NCI-H446 treated with DMSO at 0.1 percent for 48 hours (cell line): ENCODE measurements at regions not wholly inside any gene's neighbourhood (a gene's known extent, or its start where the extent isn't known, plus 50 kb on each side); places are given as distances from the start of the nearest gene placed in this dataset.

Experiments used
- DNase-seq: peaks from one replicate; lab custom pipeline; 2025; lab: John Stamatoyannopoulos, UW

DNA sequence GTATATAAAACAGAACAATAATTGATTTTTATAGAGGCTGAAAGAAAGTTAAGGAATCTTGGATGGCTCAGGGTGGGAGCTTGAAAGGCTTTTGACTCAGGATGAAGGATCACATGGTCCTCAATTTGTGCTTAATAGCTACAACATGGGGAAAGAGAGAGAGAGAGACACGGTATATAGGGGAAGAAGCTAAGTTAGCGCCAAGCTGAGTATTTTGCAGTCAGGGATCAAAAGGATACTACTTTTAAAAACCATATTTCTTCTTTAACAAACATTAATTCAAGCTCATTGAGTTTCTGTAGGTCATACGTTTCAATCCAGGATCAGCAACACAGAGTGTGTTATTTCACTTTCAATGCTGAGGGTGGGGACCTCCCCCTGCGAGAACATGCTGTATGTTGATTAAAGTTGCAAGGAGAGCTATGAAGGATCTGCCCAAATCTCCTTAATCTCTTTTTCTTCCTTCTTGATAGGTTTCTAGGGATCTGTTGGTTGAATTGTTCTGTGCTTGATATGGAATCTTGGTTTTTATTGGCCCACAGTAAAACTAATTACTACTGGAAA is 133.1 kb upstream of the NUDT4 start:
- DNase-seq = no peak

DNA sequence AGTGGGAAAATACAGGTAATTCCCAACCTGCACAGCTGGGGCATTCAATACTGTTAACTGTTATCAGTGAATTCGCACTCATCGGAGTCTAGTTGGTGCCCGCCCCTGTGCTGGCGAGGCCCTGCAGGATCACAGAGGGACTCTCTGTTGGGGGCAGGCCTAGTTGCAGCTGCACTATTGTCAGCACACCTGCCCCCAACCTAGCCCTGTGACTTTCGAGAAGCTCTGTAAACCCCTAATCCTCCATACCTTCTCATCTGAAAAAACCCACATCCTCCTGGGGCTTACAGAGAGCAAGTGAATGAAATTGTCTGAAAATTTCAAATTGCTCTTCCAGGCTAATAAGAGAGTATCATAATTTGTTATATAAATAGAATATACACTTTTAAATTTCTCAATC is 132.2 kb upstream of the NUDT4 start:
- no peak for DNase-seq

DNA sequence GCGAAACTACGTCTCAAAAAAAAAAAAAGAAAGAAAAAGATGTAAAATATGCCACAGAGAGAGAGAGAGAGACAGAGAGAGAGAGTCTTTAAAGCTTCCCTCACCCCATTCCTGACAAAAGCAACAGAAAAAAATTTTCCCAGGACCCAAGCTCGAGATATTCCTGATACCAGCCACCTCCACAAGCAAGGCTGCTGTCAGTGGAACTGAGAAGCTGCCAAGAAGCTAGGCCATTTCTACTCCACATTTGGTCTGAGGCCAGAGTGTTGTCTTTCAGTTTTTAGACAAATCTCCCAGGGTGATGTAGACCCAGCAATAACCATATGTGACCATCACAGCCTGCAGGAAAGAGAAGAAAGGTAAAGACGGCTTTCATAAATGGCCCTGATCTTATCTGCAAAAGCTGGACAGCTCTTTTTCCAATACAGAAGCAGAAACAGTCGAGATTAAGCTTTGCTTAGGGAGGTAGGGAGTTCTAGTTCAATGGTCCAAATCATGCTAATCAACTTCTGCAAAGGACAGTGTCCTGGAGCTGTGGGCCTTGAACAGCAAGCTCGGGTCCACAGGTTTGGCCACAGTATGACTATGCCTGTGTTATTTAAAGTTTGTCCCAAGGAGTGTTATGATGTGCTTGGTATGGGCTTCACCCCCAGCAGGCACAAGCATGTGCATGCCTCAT is 130.3 kb upstream of the NUDT4 start:
- peak; percentile 59 for DNase-seq

DNA sequence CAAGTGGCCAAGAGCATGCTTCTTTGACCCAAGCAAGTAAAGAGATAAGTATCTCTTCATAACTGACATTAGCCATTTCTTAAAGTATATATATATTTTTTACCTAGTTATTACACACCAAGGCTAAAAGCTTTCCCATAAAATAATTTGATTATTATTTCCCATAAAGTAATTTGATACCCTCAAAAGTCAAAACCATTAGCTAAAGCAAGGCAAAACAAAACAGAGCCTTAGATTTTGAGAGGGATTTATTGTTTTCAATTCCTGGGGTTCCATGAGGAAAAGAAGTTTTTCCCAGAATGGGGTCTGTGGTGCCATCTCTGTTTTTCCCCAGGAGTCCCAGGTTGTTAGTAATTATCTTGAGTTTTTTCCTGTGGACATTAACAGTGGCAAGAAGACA is 125.5 kb upstream of the NUDT4 start:
- DNase-seq = no peak

DNA sequence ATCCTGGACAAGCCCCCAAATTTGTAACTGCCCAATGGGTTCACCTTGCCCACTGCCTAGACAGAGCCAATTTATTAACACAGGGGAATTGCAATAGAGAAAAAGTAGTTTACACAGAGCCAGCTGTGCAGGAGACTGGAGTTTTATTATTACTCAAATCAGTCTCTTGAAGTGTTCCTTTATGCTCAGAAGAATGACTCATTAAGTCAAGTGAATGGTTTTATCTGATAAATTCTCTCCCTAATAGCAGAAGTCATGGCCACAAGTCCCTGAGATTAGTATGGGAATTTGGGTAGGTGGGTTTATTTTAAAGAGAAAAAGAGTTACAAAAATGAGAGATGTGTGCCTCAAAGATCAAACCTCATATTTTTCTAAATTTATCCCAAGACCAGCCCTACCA is 122.8 kb upstream of the NUDT4 start:
- no peak for DNase-seq

DNA sequence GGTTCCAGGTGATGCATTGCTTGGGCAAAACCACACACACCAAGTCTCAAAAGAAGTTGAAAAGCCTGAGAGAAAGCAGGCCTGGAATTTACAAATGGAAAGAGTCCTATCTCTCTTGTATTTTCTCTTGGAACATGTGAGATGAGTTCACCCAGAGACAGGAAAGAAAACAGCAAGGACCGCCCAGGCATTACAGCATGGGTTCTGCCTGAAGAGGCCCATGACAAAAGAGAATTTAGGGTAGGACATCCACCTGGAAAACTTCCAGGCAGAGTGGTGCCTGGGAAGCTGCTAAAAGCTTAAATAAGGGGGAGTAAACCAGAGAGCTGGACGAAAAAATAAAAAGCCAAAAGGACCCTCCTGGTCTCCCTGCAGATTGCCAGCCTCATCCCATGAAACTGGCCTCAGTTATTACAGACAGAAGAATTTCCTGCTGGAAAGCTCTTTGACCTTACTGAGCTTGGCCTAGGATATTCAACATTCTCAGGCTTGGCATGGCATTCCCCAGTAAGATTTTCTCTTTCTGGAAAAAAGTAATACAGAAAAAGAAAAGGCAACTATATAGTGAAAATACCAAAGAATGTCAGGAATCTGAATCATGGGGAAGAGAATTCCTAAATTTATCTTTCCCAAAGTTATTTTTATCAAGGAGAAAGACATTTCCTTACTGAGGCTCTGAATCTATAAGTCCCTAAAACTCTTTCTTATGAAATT is 121.3 kb upstream of the NUDT4 start:
- DNase-seq = no peak

DNA sequence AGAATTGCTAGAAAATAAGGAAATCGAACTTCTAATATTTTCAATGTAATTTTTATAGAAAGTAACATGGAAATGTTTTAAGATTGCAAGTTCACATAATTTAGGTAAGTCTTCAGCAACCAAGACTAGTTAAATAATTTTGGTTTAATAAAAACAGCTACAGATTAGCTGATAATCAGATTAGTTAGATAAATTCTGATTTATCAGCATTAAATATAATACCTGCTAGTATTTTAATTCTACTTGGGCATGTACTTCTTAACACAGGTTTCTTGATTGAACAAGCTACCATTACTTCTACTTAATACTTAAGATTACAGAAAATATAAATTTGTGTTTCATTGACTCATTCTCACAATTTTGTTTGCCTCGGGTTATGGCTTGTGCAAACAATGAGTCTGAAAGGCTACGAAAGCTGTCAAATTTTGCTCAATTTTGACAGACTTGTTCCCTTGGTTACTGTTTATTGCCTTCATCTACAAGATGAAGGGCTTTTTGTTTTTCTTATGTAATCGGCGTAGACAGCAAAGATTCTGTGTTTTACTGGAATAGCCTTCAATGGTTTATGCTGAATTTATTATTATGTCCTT is 116.1 kb upstream of the NUDT4 start:
- DNase-seq = no peak

DNA sequence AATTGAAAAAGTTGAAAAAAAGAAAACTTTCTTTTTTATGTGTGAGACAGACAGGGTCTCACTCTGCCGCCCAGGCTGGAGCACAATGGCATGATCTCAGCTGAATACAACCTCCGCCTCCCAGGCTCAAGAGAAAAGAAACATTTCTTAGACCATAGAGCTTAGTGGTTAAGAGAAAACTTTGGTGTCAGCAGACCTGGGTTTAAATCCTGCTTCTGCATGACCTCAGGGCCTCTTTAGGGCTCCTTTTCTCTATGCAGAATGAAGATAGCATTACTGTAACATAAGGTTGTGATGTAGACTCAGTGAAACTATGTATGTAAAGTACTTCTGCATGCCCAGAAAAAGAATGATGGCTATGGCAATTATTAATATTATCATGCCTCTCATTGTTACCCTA is 104.7 kb upstream of the NUDT4 start:
- DNase-seq = no peak

DNA sequence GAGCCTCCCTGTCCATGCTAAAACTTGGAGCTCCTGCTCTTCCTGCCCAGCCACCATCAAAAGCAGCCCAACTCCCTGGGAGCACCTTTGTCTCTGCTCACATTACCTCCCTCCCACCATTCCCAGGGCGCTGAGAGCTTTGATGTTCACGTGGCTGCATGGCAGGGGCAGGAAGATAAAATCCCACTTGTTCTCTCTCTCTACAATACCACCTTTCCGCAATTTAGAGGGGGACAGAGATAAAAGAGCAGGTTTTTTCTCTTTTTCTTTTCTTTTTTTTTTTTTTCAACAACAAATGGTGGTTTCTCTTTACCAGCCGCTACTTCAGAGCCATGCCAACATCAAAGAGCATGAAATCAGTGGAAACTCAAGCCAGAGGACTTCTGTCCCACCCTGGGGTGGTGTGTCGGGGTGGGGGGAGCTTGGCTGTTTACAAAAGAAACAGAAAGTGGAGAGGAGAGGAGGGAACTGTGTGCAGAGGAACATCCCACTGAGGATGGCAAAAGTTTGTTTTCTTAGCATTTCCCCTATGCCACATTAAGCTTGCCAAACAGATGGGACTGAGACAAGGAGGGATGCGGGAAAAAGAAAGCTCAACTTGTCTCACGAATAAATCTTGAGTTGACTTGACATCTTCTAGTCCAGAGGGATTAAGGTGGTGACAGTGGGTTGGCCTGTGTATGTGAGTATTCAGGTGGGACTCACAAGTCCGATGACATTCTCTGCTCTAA is 103.7 kb upstream of the NUDT4 start:
- DNase-seq = no peak

DNA sequence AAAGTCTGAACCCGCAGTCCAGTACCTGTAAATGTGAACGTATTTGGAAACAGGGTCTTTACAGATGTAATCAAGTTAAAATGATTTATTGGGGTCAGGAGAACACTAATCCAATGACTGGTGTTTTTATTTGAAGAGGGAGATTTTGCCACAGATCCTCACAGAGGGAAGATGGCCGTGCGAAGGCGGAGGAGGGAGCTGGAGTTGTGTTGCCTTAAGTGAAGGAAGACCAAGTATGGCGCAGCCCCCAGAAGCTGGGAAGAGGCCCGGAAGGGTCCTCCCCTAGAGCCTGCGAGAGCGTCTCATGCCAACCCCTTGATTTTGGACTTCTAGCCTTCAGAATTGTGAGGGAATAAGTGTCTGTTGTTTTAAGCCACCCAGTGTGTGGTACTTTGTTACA is 102.8 kb upstream of the NUDT4 start:
- DNase-seq = no peak

DNA sequence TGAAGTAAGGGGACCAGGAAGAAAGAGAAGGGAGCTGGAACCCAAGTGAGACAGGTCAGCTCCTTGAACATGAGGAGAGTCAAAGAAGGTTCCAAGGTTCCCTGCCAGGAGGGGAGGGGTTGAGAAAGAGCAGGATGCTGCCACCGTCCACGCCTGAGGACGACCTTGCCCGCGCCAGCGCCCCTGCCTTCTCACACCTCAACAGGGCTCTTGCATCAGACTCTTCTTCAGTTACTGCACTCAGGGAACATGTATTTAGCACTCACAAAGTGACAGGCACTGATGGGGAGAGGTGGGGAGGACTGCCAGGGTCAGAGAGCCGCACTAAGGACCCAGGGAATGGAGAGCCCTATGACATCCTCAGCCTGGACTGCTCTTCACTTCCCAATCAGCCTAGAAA is 102.1 kb upstream of the NUDT4 start:
- no peak for DNase-seq

DNA sequence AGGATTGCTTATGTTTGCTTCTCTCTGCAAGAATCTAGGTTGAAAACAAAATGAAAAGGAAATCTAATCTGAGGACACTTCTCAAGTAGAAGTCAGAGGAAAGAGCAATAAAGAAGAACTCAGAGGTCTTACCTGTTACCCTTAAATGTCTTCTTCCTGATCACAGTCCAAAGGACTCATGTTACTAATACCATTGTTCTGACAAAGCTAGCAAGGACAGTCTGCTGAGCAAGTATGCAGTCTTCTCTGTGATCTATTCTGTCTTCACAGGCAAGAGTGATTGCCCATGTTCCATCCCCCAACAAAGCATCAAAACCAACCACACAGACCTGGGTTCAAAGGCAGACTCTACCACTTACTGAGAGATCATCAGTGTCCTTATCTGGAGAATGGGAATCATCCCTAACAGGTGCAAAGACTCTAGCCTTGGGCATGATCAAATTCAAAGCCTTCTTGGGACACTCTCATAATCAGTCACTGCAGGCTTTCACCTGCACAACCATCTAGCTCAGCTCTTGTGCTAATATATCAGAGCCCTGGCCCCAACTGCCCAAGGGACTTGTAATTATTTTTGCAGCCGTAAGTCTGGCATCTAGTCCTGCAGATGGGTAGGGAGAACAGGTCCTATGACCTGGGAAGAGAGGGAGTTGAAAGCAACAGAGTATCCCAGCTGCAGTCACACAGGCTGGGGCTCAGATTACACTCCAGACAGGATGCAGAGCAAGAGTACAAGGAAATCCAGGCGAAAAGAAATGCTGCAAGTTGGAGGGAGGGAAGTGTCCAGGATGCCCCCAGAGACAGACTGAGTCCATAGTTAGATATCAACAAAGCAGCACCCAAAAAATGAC is 97.9 kb upstream of the NUDT4 start:
- DNase-seq = no peak

DNA sequence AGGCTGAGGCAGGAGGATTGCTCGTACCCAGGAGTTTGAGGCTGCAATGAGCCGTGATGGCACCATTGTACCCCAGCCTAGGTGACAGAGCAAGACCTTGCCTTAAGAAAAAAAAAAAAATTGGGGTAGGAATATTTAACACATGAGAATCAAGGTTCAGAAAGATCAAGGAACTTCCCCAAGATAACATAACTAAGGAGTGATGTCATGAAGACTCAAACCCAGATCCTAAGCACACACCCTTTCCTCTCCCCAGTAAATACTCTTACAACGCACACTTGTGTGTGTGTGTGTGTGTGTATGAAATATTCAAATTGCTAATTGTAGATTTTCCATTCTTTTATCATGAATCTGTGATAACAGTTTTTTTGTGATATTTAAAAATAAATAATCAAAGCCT is 90.6 kb upstream of the NUDT4 start:
- no peak for DNase-seq

DNA sequence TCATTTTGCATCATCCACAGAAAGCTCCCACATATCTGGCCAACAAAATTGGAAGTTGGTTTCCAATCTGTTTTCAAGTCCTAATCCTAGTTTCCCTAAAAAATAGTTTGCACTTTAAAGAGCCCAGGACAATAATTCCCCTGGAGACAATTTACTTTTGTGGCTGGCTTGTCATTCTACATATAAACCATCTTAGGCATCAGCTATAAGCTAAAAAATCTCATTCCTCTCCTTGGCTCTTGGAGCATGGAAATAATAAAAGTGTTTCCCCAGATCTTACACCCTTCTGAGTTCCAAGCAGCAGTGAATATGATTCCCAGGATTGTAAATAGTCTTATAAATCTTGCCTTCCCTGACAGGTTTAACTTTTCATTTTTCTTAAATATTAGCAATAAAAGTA is 89.1 kb upstream of the NUDT4 start:
- DNase-seq = no peak

DNA sequence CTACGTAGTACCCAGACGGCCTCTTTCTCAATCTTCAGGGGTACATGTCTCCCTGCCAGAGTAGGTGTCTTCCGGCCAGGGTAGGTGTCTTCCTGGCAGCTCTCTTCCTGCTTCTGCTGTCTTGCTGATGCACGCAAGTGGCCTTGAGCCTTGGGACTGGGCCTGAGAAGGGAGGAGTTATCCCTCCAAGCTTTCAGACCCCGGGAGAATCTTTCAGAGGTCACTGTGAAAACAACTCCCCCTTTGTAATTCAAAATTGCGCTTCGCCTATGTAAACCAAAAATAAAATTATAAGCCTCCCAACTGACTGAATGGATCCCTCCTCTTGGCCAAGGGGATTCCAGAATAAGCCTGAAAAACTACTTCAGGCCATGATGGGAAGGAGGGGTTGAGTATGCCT is 87.3 kb upstream of the NUDT4 start:
- no peak for DNase-seq

DNA sequence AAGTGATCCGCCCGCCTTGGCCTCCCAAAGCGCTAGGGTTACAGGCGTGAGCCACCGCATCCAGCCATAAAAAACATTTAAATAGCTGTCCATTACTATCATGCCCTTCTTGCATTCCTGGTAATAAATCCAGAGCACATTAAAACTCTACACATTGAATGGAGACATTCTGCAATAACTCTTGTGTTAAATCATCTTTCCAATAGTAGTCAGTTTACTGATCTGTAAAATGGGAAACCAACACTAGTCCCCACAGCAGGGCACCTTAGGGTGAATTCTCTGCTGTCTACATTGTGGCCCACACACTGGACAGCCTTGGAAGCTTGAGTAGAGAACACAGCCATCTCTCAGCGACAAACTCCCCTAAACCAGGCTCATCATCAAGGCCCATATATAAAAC is 85.5 kb upstream of the NUDT4 start:
- no peak for DNase-seq

DNA sequence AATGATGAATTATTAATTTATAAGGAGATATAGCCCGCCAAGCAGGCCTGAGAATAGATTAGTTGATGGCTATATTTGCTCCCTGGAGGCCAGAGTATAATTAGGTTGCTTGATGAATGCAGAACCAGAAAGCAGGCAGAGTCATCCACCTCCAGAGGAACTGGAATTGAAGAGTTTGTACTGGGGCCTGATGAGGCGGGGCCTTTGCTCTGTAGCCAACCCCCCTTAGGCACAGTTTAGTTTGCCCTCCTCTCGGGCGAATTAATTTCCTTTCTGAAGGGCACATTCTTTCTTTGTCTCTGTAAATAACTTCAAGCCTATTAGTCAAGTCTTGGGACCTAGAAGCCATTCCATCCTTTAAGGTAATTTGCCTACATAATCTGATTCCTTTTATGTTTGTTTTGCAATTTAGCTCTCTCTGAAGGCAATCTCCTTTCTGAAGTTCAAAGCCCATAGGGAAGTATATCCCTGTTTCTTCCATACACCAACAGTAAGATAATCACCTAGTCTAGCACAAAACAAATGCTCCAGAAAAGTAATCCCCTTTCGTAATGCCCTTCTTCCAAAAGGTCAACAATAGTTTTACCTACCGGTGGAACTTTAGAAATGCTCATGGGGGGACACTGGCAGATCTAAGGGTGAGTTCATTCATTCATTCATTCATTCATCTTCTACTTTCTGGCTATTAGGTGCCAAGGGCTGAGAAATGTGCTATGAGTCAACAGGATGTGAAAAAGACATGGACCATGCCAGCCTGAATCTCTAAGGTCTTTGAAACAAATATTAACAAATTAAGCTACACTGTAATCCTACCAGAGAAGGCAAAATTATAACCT is 84.8 kb upstream of the NUDT4 start:
- no peak for DNase-seq

DNA sequence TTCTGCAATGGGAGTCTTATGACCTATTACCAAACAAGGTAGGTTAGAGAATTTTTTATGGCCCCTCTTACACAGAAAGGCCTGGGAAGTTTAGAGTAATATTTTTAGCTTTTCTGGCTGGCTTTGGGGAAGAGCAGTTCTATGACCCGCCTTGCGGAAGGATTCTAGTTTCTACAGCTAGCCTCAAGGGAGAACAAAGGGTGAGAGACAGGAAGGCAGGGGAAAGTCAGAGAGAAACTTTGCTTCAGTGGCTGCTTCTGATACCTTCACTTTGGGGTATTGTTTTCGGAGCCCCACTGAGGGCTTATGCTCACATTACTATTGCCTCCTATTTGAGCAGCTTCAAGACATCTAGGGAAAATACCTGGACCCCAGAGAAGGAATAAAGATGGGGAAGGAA is 80.7 kb upstream of the NUDT4 start:
- DNase-seq = no peak

DNA sequence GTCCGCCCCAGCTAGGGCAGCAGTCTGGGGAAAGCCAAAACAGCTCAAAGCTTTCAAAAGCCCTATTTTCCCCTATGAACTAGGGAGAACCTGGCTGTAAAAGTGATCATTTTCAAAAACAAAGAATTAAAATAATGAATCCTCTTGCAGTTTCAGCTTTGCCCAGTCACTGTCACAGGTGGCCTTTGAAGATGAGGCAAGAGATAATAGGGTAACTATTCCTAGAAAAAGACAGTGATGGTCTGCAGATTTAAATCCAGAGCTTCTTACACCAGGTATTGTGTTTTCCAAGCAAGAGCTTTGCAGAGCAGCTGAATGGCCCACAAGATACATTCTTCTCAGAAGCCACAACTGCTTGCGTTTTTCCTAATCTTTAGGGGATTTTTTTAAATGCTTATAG is 80.2 kb upstream of the NUDT4 start:
- DNase-seq = no peak

DNA sequence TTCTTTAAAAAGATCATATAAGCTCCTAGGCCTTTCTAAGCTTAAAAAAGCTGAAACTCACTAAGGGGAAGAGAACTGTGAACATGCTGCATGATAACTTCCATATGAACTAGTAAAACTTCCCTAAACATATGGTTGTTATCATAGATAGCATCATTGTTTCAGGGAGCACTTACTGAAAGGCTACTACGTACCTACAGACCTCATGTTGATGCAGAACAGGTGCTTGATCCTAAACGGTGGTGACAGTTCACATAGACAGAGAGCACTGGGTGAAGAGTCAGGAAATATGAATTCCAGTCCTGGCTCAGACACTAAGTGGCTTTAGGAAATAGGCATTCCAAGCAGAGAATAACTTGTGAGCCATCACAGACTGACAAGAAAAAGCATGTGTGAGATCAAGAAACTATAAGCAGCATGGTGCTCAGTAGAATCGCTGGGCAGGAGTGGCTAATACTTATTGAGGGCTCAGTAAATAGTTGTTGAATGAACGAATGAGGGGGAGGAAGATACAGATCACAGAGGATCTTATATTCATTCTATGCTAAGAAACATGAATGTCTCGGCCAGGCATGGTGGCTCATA is 78.4 kb upstream of the NUDT4 start:
- DNase-seq = no peak
